ENCODE measurements at regions not wholly inside any gene's neighbourhood (a gene's known extent, or its start where the extent isn't known, plus 50 kb on each side); places are given as distances from the start of the nearest gene placed in this dataset.

DNA sequence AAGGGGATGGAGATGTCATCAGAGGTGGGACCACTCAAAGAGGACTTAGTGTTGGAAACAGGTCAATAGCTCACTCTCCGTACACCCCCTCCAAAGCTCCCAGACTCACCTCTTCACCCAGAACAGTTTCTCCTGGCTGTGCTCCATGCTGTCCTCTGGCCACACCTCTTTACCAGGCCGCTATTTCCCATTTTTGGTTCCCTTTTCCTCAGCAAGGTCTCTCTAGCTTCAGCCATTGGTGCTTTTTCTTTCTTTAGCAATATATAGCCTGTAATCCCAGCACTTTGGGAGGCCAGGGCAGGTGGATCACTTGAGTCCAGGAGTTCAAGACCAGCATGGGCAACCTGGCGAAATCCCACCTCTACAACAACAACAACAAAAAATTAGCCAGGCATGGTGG, 123.6 kb upstream of the SMAD3 start:
- no peak overlapping the region for H3K27ac ChIP-seq (ENCODE audit: low read depth)
- H3F3A ChIP-seq (replicated peaks; ENCODE audit: low read depth) = no peaks in the 10 kb centered on the region
- no peak for ATAC-seq
- H3K4me1 ChIP-seq (ENCODE audit: insufficient read depth) = no peaks in the 10 kb centered on the region
- Mint-ChIP-seq H3K4me3 (no peak overlapping the region), H3K36me3 (ENCODE audit: low read depth) (no peaks in the 10 kb centered on the region), H3K27me3 (ENCODE audit: insufficient read depth, low read depth, poor library complexity) (peaks cover 13% of the 10 kb centered on the region), H3K27ac (no peak overlapping the region), H3K9me3 (peaks cover 10% of the 10 kb centered on the region; the same call in 2 of the 3 replicates), H3K4me1 (peaks cover 3% of the 10 kb centered on the region; the same call in 1 of the 3 replicates)
- no peak overlapping the region for H3K4me2 ChIP-seq
- no peak overlapping the region for H2AFZ ChIP-seq
- DNase-seq (ENCODE audit: low spot score) = no peak
- H3K79me2 ChIP-seq (replicated peaks; ENCODE audit: insufficient read depth) = no peaks in the 10 kb centered on the region
- no peaks in the 10 kb centered on the region; the same call in 1 of the 2 replicates for H3K9me2 ChIP-seq (ENCODE audit: insufficient read depth)
- no peak overlapping the region for H3K4me3 ChIP-seq
- no peaks in the 10 kb centered on the region for H3K36me3 ChIP-seq (ENCODE audit: insufficient read depth)
- no peaks in the 10 kb centered on the region for H4K20me1 ChIP-seq (replicated peaks; ENCODE audit: insufficient read depth)
- H3K27me3 ChIP-seq (ENCODE audit: insufficient read depth) = no peaks in the 10 kb centered on the region
- TF ChIP-seq STAT1 (IDR thresholded peaks at IDR 0.05; ENCODE audit: unreplicated experiment) (no peak), POLR2AphosphoS5 (IDR thresholded peaks at IDR 0.05; ENCODE audit: low read depth) (no peak), ZNF114 (CRISPR knock-in tag; IDR thresholded peaks at IDR 0.05) (no peak), CREB1 (CRISPR knock-in tag; IDR thresholded peaks at IDR 0.05; ENCODE audit: low read depth) (no peak), NANOG (IDR thresholded peaks at IDR 0.05; ENCODE audit: borderline replicate concordance) (no peak), JUNB (IDR thresholded peaks at IDR 0.05; ENCODE audit: unreplicated experiment) (no peak), EZH2 (IDR thresholded peaks at IDR 0.05; ENCODE audit: low read depth, unreplicated experiment) (no peak), ZNF331 (CRISPR knock-in tag; IDR thresholded peaks at IDR 0.05; ENCODE audit: low read depth) (no peak), EZH2phosphoT487 (IDR thresholded peaks at IDR 0.05; ENCODE audit: unreplicated experiment) (no peak)
- TF ChIP-seq, protein P1, sequence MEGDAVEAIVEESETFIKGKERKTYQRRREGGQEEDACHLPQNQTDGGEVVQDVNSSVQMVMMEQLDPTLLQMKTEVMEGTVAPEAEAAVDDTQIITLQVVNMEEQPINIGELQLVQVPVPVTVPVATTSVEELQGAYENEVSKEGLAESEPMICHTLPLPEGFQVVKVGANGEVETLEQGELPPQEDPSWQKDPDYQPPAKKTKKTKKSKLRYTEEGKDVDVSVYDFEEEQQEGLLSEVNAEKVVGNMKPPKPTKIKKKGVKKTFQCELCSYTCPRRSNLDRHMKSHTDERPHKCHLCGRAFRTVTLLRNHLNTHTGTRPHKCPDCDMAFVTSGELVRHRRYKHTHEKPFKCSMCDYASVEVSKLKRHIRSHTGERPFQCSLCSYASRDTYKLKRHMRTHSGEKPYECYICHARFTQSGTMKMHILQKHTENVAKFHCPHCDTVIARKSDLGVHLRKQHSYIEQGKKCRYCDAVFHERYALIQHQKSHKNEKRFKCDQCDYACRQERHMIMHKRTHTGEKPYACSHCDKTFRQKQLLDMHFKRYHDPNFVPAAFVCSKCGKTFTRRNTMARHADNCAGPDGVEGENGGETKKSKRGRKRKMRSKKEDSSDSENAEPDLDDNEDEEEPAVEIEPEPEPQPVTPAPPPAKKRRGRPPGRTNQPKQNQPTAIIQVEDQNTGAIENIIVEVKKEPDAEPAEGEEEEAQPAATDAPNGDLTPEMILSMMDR (conservative IDR thresholded peaks at IDR 0.05; ENCODE audit: low read depth in 2 of 2) = no peak
- TF ChIP-seq, protein P2, sequence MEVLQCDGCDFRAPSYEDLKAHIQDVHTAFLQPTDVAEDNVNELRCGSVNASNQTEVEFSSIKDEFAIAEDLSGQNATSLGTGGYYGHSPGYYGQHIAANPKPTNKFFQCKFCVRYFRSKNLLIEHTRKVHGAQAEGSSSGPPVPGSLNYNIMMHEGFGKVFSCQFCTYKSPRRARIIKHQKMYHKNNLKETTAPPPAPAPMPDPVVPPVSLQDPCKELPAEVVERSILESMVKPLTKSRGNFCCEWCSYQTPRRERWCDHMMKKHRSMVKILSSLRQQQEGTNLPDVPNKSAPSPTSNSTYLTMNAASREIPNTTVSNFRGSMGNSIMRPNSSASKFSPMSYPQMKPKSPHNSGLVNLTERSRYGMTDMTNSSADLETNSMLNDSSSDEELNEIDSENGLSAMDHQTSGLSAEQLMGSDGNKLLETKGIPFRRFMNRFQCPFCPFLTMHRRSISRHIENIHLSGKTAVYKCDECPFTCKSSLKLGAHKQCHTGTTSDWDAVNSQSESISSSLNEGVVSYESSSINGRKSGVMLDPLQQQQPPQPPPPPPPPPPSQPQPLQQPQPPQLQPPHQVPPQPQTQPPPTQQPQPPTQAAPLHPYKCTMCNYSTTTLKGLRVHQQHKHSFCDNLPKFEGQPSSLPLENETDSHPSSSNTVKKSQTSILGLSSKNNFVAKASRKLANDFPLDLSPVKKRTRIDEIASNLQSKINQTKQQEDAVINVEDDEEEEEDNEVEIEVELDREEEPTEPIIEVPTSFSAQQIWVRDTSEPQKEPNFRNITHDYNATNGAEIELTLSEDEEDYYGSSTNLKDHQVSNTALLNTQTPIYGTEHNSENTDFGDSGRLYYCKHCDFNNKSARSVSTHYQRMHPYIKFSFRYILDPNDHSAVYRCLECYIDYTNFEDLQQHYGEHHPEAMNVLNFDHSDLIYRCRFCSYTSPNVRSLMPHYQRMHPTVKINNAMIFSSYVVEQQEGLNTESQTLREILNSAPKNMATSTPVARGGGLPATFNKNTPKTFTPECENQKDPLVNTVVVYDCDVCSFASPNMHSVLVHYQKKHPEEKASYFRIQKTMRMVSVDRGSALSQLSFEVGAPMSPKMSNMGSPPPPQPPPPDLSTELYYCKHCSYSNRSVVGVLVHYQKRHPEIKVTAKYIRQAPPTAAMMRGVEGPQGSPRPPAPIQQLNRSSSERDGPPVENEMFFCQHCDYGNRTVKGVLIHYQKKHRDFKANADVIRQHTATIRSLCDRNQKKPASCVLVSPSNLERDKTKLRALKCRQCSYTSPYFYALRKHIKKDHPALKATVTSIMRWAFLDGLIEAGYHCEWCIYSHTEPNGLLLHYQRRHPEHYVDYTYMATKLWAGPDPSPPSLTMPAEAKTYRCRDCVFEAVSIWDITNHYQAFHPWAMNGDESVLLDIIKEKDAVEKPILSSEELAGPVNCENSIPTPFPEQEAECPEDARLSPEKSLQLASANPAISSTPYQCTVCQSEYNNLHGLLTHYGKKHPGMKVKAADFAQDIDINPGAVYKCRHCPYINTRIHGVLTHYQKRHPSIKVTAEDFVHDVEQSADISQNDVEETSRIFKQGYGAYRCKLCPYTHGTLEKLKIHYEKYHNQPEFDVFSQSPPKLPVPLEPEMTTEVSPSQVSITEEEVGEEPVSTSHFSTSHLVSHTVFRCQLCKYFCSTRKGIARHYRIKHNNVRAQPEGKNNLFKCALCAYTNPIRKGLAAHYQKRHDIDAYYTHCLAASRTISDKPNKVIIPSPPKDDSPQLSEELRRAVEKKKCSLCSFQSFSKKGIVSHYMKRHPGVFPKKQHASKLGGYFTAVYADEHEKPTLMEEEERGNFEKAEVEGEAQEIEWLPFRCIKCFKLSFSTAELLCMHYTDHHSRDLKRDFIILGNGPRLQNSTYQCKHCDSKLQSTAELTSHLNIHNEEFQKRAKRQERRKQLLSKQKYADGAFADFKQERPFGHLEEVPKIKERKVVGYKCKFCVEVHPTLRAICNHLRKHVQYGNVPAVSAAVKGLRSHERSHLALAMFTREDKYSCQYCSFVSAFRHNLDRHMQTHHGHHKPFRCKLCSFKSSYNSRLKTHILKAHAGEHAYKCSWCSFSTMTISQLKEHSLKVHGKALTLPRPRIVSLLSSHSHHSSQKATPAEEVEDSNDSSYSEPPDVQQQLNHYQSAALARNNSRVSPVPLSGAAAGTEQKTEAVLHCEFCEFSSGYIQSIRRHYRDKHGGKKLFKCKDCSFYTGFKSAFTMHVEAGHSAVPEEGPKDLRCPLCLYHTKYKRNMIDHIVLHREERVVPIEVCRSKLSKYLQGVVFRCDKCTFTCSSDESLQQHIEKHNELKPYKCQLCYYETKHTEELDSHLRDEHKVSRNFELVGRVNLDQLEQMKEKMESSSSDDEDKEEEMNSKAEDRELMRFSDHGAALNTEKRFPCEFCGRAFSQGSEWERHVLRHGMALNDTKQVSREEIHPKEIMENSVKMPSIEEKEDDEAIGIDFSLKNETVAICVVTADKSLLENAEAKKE (CRISPR knock-in tag; IDR thresholded peaks at IDR 0.05) = no peak
- TF ChIP-seq, protein P3, sequence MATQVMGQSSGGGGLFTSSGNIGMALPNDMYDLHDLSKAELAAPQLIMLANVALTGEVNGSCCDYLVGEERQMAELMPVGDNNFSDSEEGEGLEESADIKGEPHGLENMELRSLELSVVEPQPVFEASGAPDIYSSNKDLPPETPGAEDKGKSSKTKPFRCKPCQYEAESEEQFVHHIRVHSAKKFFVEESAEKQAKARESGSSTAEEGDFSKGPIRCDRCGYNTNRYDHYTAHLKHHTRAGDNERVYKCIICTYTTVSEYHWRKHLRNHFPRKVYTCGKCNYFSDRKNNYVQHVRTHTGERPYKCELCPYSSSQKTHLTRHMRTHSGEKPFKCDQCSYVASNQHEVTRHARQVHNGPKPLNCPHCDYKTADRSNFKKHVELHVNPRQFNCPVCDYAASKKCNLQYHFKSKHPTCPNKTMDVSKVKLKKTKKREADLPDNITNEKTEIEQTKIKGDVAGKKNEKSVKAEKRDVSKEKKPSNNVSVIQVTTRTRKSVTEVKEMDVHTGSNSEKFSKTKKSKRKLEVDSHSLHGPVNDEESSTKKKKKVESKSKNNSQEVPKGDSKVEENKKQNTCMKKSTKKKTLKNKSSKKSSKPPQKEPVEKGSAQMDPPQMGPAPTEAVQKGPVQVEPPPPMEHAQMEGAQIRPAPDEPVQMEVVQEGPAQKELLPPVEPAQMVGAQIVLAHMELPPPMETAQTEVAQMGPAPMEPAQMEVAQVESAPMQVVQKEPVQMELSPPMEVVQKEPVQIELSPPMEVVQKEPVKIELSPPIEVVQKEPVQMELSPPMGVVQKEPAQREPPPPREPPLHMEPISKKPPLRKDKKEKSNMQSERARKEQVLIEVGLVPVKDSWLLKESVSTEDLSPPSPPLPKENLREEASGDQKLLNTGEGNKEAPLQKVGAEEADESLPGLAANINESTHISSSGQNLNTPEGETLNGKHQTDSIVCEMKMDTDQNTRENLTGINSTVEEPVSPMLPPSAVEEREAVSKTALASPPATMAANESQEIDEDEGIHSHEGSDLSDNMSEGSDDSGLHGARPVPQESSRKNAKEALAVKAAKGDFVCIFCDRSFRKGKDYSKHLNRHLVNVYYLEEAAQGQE (IDR thresholded peaks at IDR 0.05; ENCODE audit: unreplicated experiment) = no peak
- TF ChIP-seq, protein P4, sequence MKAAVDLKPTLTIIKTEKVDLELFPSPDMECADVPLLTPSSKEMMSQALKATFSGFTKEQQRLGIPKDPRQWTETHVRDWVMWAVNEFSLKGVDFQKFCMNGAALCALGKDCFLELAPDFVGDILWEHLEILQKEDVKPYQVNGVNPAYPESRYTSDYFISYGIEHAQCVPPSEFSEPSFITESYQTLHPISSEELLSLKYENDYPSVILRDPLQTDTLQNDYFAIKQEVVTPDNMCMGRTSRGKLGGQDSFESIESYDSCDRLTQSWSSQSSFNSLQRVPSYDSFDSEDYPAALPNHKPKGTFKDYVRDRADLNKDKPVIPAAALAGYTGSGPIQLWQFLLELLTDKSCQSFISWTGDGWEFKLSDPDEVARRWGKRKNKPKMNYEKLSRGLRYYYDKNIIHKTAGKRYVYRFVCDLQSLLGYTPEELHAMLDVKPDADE (IDR thresholded peaks at IDR 0.05) = no peak

Data from GM23338 (cell line).